ENCODE measurements at regions not wholly inside any gene's neighbourhood (a gene's known extent, or its start where the extent isn't known, plus 50 kb on each side); places are given as distances from the start of the nearest gene placed in this dataset.

DNA sequence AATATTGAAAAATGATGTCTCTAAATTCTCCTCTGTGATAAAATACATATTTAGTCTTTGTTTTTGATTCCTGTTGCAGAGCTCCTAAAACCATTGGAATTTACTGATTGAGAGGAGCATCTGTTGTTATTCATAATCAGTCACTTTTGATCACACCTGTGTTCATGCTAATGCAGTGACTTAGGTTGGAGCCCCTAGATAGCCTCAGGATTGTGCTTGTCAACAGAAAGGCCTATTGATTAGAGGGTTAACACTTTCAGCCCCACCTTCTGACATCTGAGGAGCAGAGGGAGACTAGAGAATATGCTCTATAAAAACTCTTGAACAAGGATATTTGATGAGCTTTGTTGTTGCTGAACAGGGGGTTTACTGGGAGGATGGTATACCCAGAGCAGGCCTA is 409.5 kb upstream of the ADGRL3 start:
- no peak for DNase-seq (ENCODE audit: insufficient read length, low spot score, missing footprints)
- H3K79me2 ChIP-seq (ENCODE audit: insufficient read depth, low read length) = no peaks in the 10 kb centered on the region
- H2AFZ ChIP-seq (ENCODE audit: low read length) = no peak overlapping the region
- no peak overlapping the region for H3K27ac ChIP-seq (ENCODE audit: low read depth, low read length)
- no peaks in the 10 kb centered on the region for H3K36me3 ChIP-seq (ENCODE audit: insufficient read depth, low read length)
- H4K20me1 ChIP-seq (ENCODE audit: insufficient read depth, low read length) = no peaks in the 10 kb centered on the region
- H3K4me3 ChIP-seq (ENCODE audit: insufficient read depth, low read length) = no peak overlapping the region
- H3K4me1 ChIP-seq (ENCODE audit: insufficient read depth, low read length) = no peaks in the 10 kb centered on the region
- no peaks in the 10 kb centered on the region for H3K27me3 ChIP-seq (ENCODE audit: insufficient read depth, low read length)
- H3K9me3 ChIP-seq (ENCODE audit: low read depth, low read length) = no peaks in the 10 kb centered on the region
- TF ChIP-seq, protein P1, sequence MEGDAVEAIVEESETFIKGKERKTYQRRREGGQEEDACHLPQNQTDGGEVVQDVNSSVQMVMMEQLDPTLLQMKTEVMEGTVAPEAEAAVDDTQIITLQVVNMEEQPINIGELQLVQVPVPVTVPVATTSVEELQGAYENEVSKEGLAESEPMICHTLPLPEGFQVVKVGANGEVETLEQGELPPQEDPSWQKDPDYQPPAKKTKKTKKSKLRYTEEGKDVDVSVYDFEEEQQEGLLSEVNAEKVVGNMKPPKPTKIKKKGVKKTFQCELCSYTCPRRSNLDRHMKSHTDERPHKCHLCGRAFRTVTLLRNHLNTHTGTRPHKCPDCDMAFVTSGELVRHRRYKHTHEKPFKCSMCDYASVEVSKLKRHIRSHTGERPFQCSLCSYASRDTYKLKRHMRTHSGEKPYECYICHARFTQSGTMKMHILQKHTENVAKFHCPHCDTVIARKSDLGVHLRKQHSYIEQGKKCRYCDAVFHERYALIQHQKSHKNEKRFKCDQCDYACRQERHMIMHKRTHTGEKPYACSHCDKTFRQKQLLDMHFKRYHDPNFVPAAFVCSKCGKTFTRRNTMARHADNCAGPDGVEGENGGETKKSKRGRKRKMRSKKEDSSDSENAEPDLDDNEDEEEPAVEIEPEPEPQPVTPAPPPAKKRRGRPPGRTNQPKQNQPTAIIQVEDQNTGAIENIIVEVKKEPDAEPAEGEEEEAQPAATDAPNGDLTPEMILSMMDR (IDR thresholded peaks at IDR 0.05; ENCODE audit: extremely low read depth, low read depth, low read length) = no peak
- H3K4me2 ChIP-seq (ENCODE audit: insufficient read depth, low read length) = no peak overlapping the region

DNA sequence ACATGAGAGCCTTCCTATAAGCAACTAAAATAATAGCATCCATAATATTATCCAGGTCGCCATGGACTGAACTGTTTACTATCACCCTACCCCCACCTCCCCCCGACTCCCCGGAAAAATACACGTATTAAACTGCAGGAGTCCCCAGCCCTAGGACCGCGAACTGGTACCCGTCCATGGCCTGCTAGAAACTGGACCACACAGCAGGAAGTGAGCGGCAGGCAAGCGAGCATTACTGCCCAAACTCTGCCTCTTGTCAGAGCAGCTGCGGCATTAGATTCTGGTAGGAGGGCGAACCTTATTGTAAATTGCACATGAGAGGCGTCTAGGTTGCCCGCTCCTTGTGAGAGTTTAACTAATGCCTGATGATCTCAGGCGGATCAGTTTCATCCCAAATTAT is 405.8 kb upstream of the ADGRL3 start:
- H4K20me1 ChIP-seq (ENCODE audit: insufficient read depth, low read length) = no peaks in the 10 kb centered on the region
- no peaks in the 10 kb centered on the region for H3K36me3 ChIP-seq (ENCODE audit: insufficient read depth, low read length)
- H3K27me3 ChIP-seq (ENCODE audit: insufficient read depth, low read length) = no peaks in the 10 kb centered on the region
- H3K27ac ChIP-seq (ENCODE audit: low read depth, low read length) = no peak overlapping the region
- H3K4me1 ChIP-seq (ENCODE audit: insufficient read depth, low read length) = no peaks in the 10 kb centered on the region
- no peak for DNase-seq (ENCODE audit: insufficient read length, low spot score, missing footprints)
- no peak overlapping the region for H2AFZ ChIP-seq (ENCODE audit: low read length)
- TF ChIP-seq, protein P1 (IDR thresholded peaks at IDR 0.05; ENCODE audit: extremely low read depth, low read depth, low read length) = no peak
- no peak overlapping the region for H3K4me3 ChIP-seq (ENCODE audit: insufficient read depth, low read length)
- H3K4me2 ChIP-seq (ENCODE audit: insufficient read depth, low read length) = no peak overlapping the region
- H3K79me2 ChIP-seq (ENCODE audit: insufficient read depth, low read length) = no peaks in the 10 kb centered on the region
- no peaks in the 10 kb centered on the region for H3K9me3 ChIP-seq (ENCODE audit: low read depth, low read length)

DNA sequence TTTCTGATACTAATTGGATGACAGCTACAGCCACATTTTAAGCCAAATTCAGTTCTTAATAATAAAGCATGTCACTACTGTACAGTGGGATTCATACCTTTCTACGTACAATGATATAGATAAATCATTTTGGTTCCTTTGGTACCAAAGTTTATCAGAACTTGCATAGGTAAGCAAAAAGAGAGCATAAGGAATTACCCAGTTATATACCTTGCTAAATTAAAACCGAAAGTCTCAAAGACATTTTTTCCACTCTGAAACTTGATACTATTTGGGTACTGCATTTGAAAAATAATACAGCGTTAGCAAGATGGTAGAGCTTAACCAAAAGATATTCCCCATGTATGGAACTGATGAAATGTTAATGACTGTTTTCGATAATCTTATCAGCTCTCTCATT is 400.9 kb upstream of the ADGRL3 start:
- Histone ChIP-seq H3K79me2 (ENCODE audit: insufficient read depth, low read length) (no peaks in the 10 kb centered on the region), H3K4me2 (ENCODE audit: insufficient read depth, low read length) (no peak overlapping the region), H3K36me3 (ENCODE audit: insufficient read depth, low read length) (no peaks in the 10 kb centered on the region), H3K9me3 (ENCODE audit: low read depth, low read length) (no peaks in the 10 kb centered on the region), H3K27ac (ENCODE audit: low read depth, low read length) (no peak overlapping the region), H2AFZ (ENCODE audit: low read length) (no peak overlapping the region), H3K4me3 (ENCODE audit: insufficient read depth, low read length) (no peak overlapping the region), H3K27me3 (ENCODE audit: insufficient read depth, low read length) (no peaks in the 10 kb centered on the region), H3K4me1 (ENCODE audit: insufficient read depth, low read length) (no peaks in the 10 kb centered on the region), H4K20me1 (ENCODE audit: insufficient read depth, low read length) (no peaks in the 10 kb centered on the region)
- no peak for DNase-seq (ENCODE audit: insufficient read length, low spot score, missing footprints)
- TF ChIP-seq, protein P1 (IDR thresholded peaks at IDR 0.05; ENCODE audit: extremely low read depth, low read depth, low read length) = no peak

DNA sequence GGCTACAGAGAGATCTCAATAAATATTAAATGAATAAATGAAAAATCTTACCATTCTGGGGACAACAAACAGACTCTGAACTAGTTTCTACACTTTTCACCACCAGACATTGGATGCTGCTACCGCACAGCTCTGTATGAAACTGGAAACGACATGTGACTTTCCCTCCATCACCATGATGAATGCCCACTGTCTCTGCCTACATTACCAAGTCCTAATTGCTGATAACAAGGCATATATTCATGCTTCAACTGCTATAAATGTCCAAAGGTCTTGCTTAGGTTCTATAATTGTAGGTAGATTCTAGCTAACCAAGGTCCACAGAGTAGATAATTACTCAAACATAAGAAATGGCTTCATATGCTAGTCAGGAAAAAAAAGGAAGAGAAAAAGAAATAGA is 399.4 kb upstream of the ADGRL3 start:
- Histone ChIP-seq H2AFZ (ENCODE audit: low read length) (no peak overlapping the region), H3K36me3 (ENCODE audit: insufficient read depth, low read length) (no peaks in the 10 kb centered on the region), H3K4me3 (ENCODE audit: insufficient read depth, low read length) (no peak overlapping the region), H3K27ac (ENCODE audit: low read depth, low read length) (no peak overlapping the region), H3K79me2 (ENCODE audit: insufficient read depth, low read length) (no peaks in the 10 kb centered on the region), H3K4me1 (ENCODE audit: insufficient read depth, low read length) (no peaks in the 10 kb centered on the region), H3K4me2 (ENCODE audit: insufficient read depth, low read length) (no peak overlapping the region), H3K9me3 (ENCODE audit: low read depth, low read length) (no peaks in the 10 kb centered on the region), H4K20me1 (ENCODE audit: insufficient read depth, low read length) (no peaks in the 10 kb centered on the region), H3K27me3 (ENCODE audit: insufficient read depth, low read length) (no peaks in the 10 kb centered on the region)
- TF ChIP-seq, protein P1 (IDR thresholded peaks at IDR 0.05; ENCODE audit: extremely low read depth, low read depth, low read length) = no peak
- no peak for DNase-seq (ENCODE audit: insufficient read length, low spot score, missing footprints)

All from osteoblast (primary cell).